ENCODE measurements at regions not wholly inside any gene's neighbourhood (a gene's known extent, or its start where the extent isn't known, plus 50 kb on each side); places are given as distances from the start of the nearest gene placed in this dataset.

GRCh38 chr4:171266671-171267070 lies 546.5 kb upstream of the GALNTL6 start:
- TF ChIP-seq CTCF (IDR thresholded peaks at IDR 0.05) = no peak
- no peak for TF ChIP-seq ZFX (IDR thresholded peaks at IDR 0.05; ENCODE audit: borderline replicate concordance)
